ENCODE measurements at regions not wholly inside any gene's neighbourhood (a gene's known extent, or its start where the extent isn't known, plus 50 kb on each side); places are given as distances from the start of the nearest gene placed in this dataset.

GRCh38 chrX:149069899-149070298, 435.2 kb downstream of the IDS start:
- CTCF ChIA-PET = no interaction called here
- no peak for TF ChIP-seq CTCF (IDR thresholded peaks at IDR 0.05; ENCODE audit: control extremely low read depth, extremely low read depth, low read depth, missing control alignments)
- POLR2A ChIA-PET = no interaction called here
- DNase-seq (ENCODE audit: extremely low spot score) = no peak

GRCh38 chrX:149060921-149061320, 444.2 kb downstream of the IDS start:
- CTCF ChIA-PET = no interaction called here
- POLR2A ChIA-PET = no interaction called here
- no peak for TF ChIP-seq CTCF (IDR thresholded peaks at IDR 0.05; ENCODE audit: control extremely low read depth, extremely low read depth, low read depth, missing control alignments)
- DNase-seq (ENCODE audit: extremely low spot score) = no peak
